Right lobe of liver (tissue), 6 donors: ENCODE measurements at regions not wholly inside any gene's neighbourhood (a gene's known extent, or its start where the extent isn't known, plus 50 kb on each side); places are given as distances from the start of the nearest gene placed in this dataset.
"Not testable (repeated sequence)": the region's sequence is repeated elsewhere in the genome, so short reads cannot be mapped to it uniquely, and the experiment has no call there.

Experiments
- ATAC-seq, 4 donors: fragments of 200-7000 bp; cut with Tn5 transposase; one replicate each; pipeline ENCODE4 v1.9.1; 2020; ENCODE audit warnings: mild to moderate bottlenecking in 4 of 4, moderate library complexity in 4 of 4
- DNase-seq, 3 donors: peaks; one replicate each; pipeline ENCODE4 v3.0.0-alpha.2; 2020
- H3K27ac ChIP-seq, 3 donors: fragments of 200-600 bp; one replicate each; pipeline ENCODE4 v1.8.0; 2022
- H3K27me3 ChIP-seq, 2 donors: fragments of 200-600 bp; one replicate each; pipeline ENCODE4 v1.8.0; 2022
- H3K36me3 ChIP-seq, 4 donors: fragments of 200-600 bp; sonication (generic) in 1 of 4; one replicate each; pipeline versions ENCODE4 v1.5.1 to v1.8.0; 2017 to 2022; ENCODE audit warnings: control low read depth in 1 of 4
- H3K4me1 ChIP-seq, 4 donors: fragments of 200-600 bp; sonication (generic) in 1 of 4; one replicate each; pipeline versions ENCODE4 v1.5.1 to v1.8.0; 2017 to 2022; ENCODE audit warnings: control low read depth in 1 of 4
- H3K4me3 ChIP-seq, 3 donors: fragments of 200-600 bp; one replicate each; pipeline ENCODE4 v1.8.0; 2022
- H3K9me3 ChIP-seq, 4 donors: fragments of 200-600 bp; sonication (generic) in 1 of 4; one replicate each; pipeline versions ENCODE4 v1.5.1 to v1.8.0; 2017 to 2022; ENCODE audit warnings: control low read depth in 1 of 4
- POLR2A ChIP-seq: fragments of 450-650 bp; IDR thresholded peaks from one replicate; pipeline ENCODE4 v1.6.1; 2017; ENCODE audit warnings: antibody characterized with exemption, mild to moderate bottlenecking
- WGBS: methylation state at CpG from one replicate; pipeline ENCODE4 v1.1.6; 2018; ENCODE audit warnings: low coverage, low lambda C conversion rate; ENCODE audit not compliant: insufficient coverage; ENCODE audit errors: missing lambda C conversion rate; 5-methylcytosine and 5-hydroxymethylcytosine counted together
- intact Hi-C, 2 donors: fragments of 100-400 bp; cut with DNase I; formaldehyde crosslinking; loops; one replicate each; pipeline versions ENCODE4 v1.11.2 to v1.14.1; 2022
- TF ChIP-seq, protein P1 (sequence below), 4 donors: fragments of 200-600 bp in 3 of 4; fragments of 450-650 bp in 1 of 4; IDR thresholded peaks; one replicate each; pipeline versions ENCODE4 v1.5.1 to v1.8.0; 2016 to 2022; ENCODE audit warnings: antibody characterized with exemption in 4 of 4, mild to moderate bottlenecking in 2 of 4
- donor health status: DM: no; HTN: yes; CAD: no.
- donor health status: DM: no; HTN: no; CAD: no.
- donor health status: DM: no; HTN: no; CAD: no.
- donor health status: DM: no; HTN: yes; CAD: no.
- donor health status: DM: no; HTN: yes; CAD: no.

DNA sequence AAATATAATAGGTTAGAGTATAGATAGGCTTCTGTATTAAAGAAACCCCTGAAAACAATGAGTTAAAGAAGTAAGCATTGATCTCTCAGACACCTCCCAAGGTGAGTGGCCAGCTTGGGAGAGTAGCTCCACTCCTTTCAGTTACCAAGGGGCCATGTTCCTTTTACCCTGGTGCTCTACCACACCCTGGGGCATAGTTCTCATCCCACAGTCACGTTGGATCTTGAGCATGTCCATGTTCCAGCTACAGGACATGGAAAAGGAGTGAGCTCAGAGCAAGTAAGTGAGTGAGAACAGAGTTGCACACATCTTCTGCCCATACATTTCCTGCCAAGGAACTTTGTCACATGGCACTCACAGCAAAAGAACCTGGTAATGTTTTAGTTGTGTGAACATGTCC is 325.9 kb upstream of the SLC39A10 start:
- intact Hi-C loops, result no loop called here
- H3K36me3 ChIP-seq, result no peaks in the 10 kb centered on the region
- H3K4me1 ChIP-seq, result no peaks in the 10 kb centered on the region
- no peak overlapping the region for H3K4me3 ChIP-seq
- ATAC-seq (no peak), DNase-seq (no peak)
- no peak for TF ChIP-seq POLR2A
- TF ChIP-seq, protein P1, sequence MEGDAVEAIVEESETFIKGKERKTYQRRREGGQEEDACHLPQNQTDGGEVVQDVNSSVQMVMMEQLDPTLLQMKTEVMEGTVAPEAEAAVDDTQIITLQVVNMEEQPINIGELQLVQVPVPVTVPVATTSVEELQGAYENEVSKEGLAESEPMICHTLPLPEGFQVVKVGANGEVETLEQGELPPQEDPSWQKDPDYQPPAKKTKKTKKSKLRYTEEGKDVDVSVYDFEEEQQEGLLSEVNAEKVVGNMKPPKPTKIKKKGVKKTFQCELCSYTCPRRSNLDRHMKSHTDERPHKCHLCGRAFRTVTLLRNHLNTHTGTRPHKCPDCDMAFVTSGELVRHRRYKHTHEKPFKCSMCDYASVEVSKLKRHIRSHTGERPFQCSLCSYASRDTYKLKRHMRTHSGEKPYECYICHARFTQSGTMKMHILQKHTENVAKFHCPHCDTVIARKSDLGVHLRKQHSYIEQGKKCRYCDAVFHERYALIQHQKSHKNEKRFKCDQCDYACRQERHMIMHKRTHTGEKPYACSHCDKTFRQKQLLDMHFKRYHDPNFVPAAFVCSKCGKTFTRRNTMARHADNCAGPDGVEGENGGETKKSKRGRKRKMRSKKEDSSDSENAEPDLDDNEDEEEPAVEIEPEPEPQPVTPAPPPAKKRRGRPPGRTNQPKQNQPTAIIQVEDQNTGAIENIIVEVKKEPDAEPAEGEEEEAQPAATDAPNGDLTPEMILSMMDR (IDR thresholded peaks at IDR 0.05), result no peak
- no peaks in the 10 kb centered on the region for H3K27me3 ChIP-seq
- no peak overlapping the region for H3K27ac ChIP-seq
- 15% methylated on average over 1 of the region's 1 CpG for WGBS
- H3K9me3 ChIP-seq, result no peaks in the 10 kb centered on the region

GRCh38 chr2:195330513-195330956 is 326.5 kb upstream of the SLC39A10 start:
- Histone ChIP-seq H3K4me1 (no peaks in the 10 kb centered on the region), H3K27ac (no peak overlapping the region), H3K4me3 (no peak overlapping the region), H3K9me3 (no peaks in the 10 kb centered on the region), H3K36me3 (no peaks in the 10 kb centered on the region), H3K27me3 (no peaks in the 10 kb centered on the region)
- intact Hi-C loops, result no loop called here
- TF ChIP-seq POLR2A, result no peak
- TF ChIP-seq, protein P1 (IDR thresholded peaks at IDR 0.05), result no peak
- no peak for DNase-seq
- no peak for ATAC-seq

- ATAC-seq, intact Hi-C loops, H3K36me3 ChIP-seq, H3K9me3 ChIP-seq, H3K27ac ChIP-seq, H3K27me3 ChIP-seq, DNase-seq, H3K4me3 ChIP-seq, H3K4me1 ChIP-seq: not testable (repeated sequence)
These were observed 327.2 kb upstream of the SLC39A10 start for GRCh38 chr2:195329784-195330183.

DNA sequence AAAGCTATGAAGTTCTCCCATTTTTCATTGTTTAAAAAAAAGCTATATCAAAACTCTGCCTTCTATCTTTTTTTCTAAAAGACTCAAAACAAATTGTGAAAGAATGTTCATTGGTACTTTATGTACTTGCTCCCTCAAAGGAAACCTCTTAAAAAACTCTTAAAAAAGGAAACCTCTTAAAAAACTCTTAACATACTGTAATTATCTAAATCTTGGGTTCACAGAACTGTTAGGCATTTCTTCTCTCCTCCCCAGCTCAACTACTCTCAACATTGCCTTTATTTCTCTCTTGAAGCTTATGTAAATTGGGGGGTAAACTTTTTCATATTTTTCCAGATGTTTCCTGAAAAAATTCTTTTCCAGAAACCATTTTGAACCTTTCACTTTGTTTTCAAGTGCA is 330.5 kb upstream of the SLC39A10 start:
- TF ChIP-seq, protein P1 (IDR thresholded peaks at IDR 0.05), result no peak
- TF ChIP-seq POLR2A, result no peak
- no peak for ATAC-seq
- intact Hi-C loops, result no loop called here

DNA sequence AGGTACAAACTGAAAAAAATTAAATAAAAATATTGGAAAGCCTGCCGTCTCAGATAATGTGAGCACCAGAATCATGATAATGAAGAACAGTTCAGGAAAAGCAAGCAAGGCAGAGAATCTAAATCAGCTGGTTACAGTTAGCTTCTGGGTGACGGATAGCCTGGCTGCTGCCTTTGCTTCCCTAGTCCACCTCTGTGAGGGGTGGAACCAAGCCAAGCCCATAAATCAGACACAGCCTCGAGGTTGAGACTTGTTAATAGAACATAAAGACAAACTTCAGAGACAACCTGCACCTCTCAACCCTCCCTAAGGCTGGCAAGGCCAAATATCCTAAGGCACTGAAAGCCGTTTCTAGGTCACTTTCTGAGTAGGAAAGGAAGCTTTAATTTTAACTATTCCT is 334.7 kb upstream of the SLC39A10 start:
- Histone ChIP-seq H3K27me3 (no peaks in the 10 kb centered on the region), H3K4me3 (no peak overlapping the region), H3K36me3 (no peaks in the 10 kb centered on the region), H3K4me1 (no peaks in the 10 kb centered on the region), H3K9me3 (no peaks in the 10 kb centered on the region), H3K27ac (no peak overlapping the region)
- TF ChIP-seq POLR2A, result no peak
- TF ChIP-seq, protein P1 (IDR thresholded peaks at IDR 0.05), result no peak
- DNase-seq (no peak), ATAC-seq (no peak)
- 13% methylated on average over 4 of the region's 4 CpGs for WGBS
- intact Hi-C loops, result no loop called here

More for the DNA sequence above, 330.5 kb upstream of the SLC39A10 start:
- Histone ChIP-seq H3K9me3 (no peaks in the 10 kb centered on the region), H3K4me1 (no peaks in the 10 kb centered on the region), H3K4me3 (no peak overlapping the region), H3K27me3 (no peaks in the 10 kb centered on the region), H3K36me3 (no peaks in the 10 kb centered on the region), H3K27ac (no peak overlapping the region)
- DNase-seq, result no peak
